Lower leg skin (tissue), 4 donors: ENCODE measurements at regions not wholly inside any gene's neighbourhood (a gene's known extent, or its start where the extent isn't known, plus 50 kb on each side); places are given as distances from the start of the nearest gene placed in this dataset.
"Not testable (repeated sequence)": the region's sequence is repeated elsewhere in the genome, so short reads cannot be mapped to it uniquely, and the experiment has no call there.

Experiments used
- DNase-seq, 2 donors: peaks; one replicate each; pipeline ENCODE4 v3.0.0-alpha.2; 2019; ENCODE audit warnings: low spot score in 2 of 2
- H3K4me3 ChIP-seq: fragments of 200-600 bp; sonication (generic); 2 replicates; pipeline ENCODE4 v1.5.1; 2017; ENCODE audit warnings: mild to moderate bottlenecking, low read depth; ENCODE audit not compliant: poor library complexity, severe bottlenecking
- CTCF ChIP-seq, 3 donors: fragments of 450-650 bp; IDR thresholded peaks; one replicate each; pipeline ENCODE4 v1.5.1; 2016; ENCODE audit warnings: antibody characterized with exemption in 3 of 3, mild to moderate bottlenecking in 3 of 3, moderate library complexity in 2 of 3
- POLR2A ChIP-seq, 2 donors: fragments of 450-650 bp; IDR thresholded peaks; one replicate each; pipeline ENCODE4 v1.6.1; 2016 to 2017; ENCODE audit warnings: antibody characterized with exemption in 2 of 2, mild to moderate bottlenecking in 1 of 2, moderate library complexity in 1 of 2
- WGBS, 2 donors: methylation state at CpG; one replicate each; pipeline ENCODE4 v1.1.5; 2018; 5-methylcytosine and 5-hydroxymethylcytosine counted together
- intact Hi-C: fragments of 100-400 bp; cut with DNase I; formaldehyde crosslinking; loops from one replicate; pipeline ENCODE4 v1.15.0; 2023; ENCODE audit warnings: low total_unique reads

DNA sequence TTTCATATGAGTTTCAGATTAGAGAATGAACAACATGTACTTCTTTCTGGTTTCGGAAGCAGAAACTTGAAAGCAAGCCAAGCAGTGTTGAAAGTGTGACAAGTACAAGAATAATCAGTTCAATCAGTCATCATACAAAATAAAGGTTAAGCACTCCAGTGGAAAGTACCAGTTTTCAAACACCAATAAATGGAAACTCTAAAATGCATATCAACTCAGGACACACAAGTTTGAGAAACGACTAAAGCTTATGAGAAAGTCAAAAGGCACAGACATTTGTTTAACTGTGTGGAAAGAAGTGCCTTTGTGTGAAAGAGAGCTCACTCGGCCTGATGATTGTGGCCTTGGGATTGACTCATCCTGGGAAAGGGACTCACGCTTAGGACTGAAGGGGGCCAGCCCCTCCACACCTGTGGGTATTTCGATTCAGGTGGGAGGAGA is 60.6 kb upstream of the AKR1C1 start:
- no peak for TF ChIP-seq POLR2A (IDR thresholded peaks at IDR 0.05)
- no peak overlapping the region for H3K4me3 ChIP-seq
- intact Hi-C loops = no loop called here
- WGBS, 2 donors = 38 to 42% methylated on average over 5 of the region's 5 CpGs
- peak in 1 of 2 donors; percentile 72 for DNase-seq

DNA sequence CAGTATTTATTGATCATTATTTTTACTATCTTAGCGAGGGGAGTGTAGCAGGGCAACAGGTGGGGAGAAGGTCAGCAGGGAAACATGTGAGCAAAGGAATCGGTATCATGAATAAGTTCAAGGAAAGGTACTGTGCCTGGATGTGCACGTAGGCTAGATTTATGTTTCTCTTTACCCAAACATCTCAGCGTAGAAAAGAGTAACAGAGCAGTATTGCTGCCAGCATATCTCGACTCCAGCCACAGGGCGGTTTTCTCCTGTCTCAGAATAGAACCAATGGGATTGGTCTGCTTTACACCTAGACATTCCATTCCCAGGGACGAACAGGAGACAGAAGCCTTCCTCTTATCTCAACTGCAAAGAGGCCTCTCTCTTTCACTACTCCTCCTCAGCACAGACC is 60.1 kb upstream of the AKR1C1 start:
- H3K4me3 ChIP-seq, DNase-seq, intact Hi-C loops: not testable (repeated sequence)
- 87 to 88% methylated on average over 7 of the region's 7 CpGs for WGBS, 2 donors

- 79 to 89% methylated on average over 2 of the region's 2 CpGs for WGBS, 2 donors
- intact Hi-C loops, DNase-seq, H3K4me3 ChIP-seq: not testable (repeated sequence)
Observed at GRCh38 chr10:4903675-4904074, 59.5 kb upstream of the AKR1C1 start.

DNA sequence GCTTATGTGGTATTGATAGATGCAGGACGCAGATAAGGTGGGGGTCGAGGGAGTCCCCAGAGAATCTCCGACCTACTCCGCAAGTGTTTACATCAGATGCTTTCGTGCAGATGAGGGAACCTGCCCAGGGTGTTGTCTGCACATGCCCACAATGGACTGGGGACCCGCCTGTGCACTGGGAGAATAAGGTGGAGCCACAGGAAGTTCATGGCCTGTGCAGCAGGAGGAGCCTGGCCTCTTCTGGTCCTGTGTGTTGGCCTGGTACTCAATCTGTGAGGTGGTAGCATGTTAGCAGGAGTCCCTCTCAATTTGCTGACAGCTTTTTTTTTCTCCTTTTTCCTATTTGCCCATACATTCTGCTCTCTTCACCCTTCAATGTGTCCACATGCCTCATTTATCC is 54.1 kb upstream of the AKR1C1 start:
- H3K4me3 ChIP-seq = no peak overlapping the region
- TF ChIP-seq CTCF (IDR thresholded peaks at IDR 0.05) (no peak), POLR2A (IDR thresholded peaks at IDR 0.05) (no peak)
- no peak for DNase-seq
- 73 to 76% methylated on average over 6 of the region's 6 CpGs for WGBS, 2 donors
- intact Hi-C loops = no loop called here
